ENCODE measurements at regions not wholly inside any gene's neighbourhood (a gene's known extent, or its start where the extent isn't known, plus 50 kb on each side); places are given as distances from the start of the nearest gene placed in this dataset.

GRCh38 chr12:87127272-87127671, 871.1 kb upstream of the MGAT4C start:
- Histone ChIP-seq H3K9me2 (ENCODE audit: insufficient read depth, low read length) (no peaks in the 10 kb centered on the region), H3F3A (ENCODE audit: insufficient read depth, low read length, poor library complexity, severe bottlenecking) (no peaks in the 10 kb centered on the region), H3K4me3 (ENCODE audit: low read length) (no peak overlapping the region), H3K4me2 (ENCODE audit: low read length) (no peak overlapping the region), H3K9me3 (ENCODE audit: low read length) (no peaks in the 10 kb centered on the region), H3K9ac (ENCODE audit: low read length) (no peak overlapping the region), H3K27ac (ENCODE audit: low read length) (no peak overlapping the region), H3K79me2 (replicated peaks; ENCODE audit: insufficient read depth, low read length) (no peaks in the 10 kb centered on the region), H4K20me1 (ENCODE audit: insufficient read depth) (no peaks in the 10 kb centered on the region), H2AFZ (ENCODE audit: low read depth, low read length) (no peak overlapping the region), H3K36me3 (ENCODE audit: insufficient read depth, low read length) (no peaks in the 10 kb centered on the region), H3K27me3 (ENCODE audit: insufficient read depth, low read depth, low read length) (no peaks in the 10 kb centered on the region)
- no peak for TF ChIP-seq POLR2AphosphoS5 (IDR thresholded peaks at IDR 0.05)
- TF ChIP-seq, protein P1, sequence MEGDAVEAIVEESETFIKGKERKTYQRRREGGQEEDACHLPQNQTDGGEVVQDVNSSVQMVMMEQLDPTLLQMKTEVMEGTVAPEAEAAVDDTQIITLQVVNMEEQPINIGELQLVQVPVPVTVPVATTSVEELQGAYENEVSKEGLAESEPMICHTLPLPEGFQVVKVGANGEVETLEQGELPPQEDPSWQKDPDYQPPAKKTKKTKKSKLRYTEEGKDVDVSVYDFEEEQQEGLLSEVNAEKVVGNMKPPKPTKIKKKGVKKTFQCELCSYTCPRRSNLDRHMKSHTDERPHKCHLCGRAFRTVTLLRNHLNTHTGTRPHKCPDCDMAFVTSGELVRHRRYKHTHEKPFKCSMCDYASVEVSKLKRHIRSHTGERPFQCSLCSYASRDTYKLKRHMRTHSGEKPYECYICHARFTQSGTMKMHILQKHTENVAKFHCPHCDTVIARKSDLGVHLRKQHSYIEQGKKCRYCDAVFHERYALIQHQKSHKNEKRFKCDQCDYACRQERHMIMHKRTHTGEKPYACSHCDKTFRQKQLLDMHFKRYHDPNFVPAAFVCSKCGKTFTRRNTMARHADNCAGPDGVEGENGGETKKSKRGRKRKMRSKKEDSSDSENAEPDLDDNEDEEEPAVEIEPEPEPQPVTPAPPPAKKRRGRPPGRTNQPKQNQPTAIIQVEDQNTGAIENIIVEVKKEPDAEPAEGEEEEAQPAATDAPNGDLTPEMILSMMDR (IDR thresholded peaks at IDR 0.05; ENCODE audit: poor library complexity, severe bottlenecking) = no peak
- TF ChIP-seq REST (IDR thresholded peaks at IDR 0.05; ENCODE audit: borderline replicate concordance) = no peak
- no peak for TF ChIP-seq TAF1 (IDR thresholded peaks at IDR 0.05; ENCODE audit: low read depth)
- TF ChIP-seq EZH2 (IDR thresholded peaks at IDR 0.05; ENCODE audit: borderline replicate concordance, insufficient read depth, low read length, poor library complexity, severe bottlenecking) = no peak
- TF ChIP-seq MXI1 (conservative IDR thresholded peaks at IDR 0.05; ENCODE audit: poor library complexity, severe bottlenecking) = no peak
- no peak for TF ChIP-seq SMC3 (conservative IDR thresholded peaks at IDR 0.05; ENCODE audit: poor library complexity)
- TF ChIP-seq RAD21 (conservative IDR thresholded peaks at IDR 0.05) = no peak
- no peak for TF ChIP-seq EP300 (conservative IDR thresholded peaks at IDR 0.05; ENCODE audit: poor library complexity, severe bottlenecking)

- no peaks in the 10 kb centered on the region for H4K20me1 ChIP-seq (ENCODE audit: insufficient read depth)
- no peak overlapping the region for H3K4me3 ChIP-seq (ENCODE audit: low read length)
- H3K27ac ChIP-seq (ENCODE audit: low read length) = no peak overlapping the region
- no peaks in the 10 kb centered on the region for H3F3A ChIP-seq (ENCODE audit: insufficient read depth, low read length, poor library complexity, severe bottlenecking)
- H3K79me2 ChIP-seq (replicated peaks; ENCODE audit: insufficient read depth, low read length) = no peaks in the 10 kb centered on the region
- TF ChIP-seq EZH2 (IDR thresholded peaks at IDR 0.05; ENCODE audit: borderline replicate concordance, insufficient read depth, low read length, poor library complexity, severe bottlenecking) = no peak
- TF ChIP-seq, protein P1 (IDR thresholded peaks at IDR 0.05; ENCODE audit: poor library complexity, severe bottlenecking) = no peak
- TF ChIP-seq SMC3 (conservative IDR thresholded peaks at IDR 0.05; ENCODE audit: poor library complexity) = no peak
- TF ChIP-seq MXI1 (conservative IDR thresholded peaks at IDR 0.05; ENCODE audit: poor library complexity, severe bottlenecking) = no peak
- TF ChIP-seq POLR2AphosphoS5 (IDR thresholded peaks at IDR 0.05) = no peak
- TF ChIP-seq EP300 (conservative IDR thresholded peaks at IDR 0.05; ENCODE audit: poor library complexity, severe bottlenecking) = no peak
- no peak for TF ChIP-seq TAF1 (IDR thresholded peaks at IDR 0.05; ENCODE audit: low read depth)
- TF ChIP-seq REST (IDR thresholded peaks at IDR 0.05; ENCODE audit: borderline replicate concordance) = no peak
- TF ChIP-seq RAD21 (conservative IDR thresholded peaks at IDR 0.05) = no peak
- H3K4me2 ChIP-seq (ENCODE audit: low read length) = no peak overlapping the region
- no peaks in the 10 kb centered on the region for H3K27me3 ChIP-seq (ENCODE audit: insufficient read depth, low read depth, low read length)
- H3K9ac ChIP-seq (ENCODE audit: low read length) = no peak overlapping the region
- no peaks in the 10 kb centered on the region for H3K36me3 ChIP-seq (ENCODE audit: insufficient read depth, low read length)
- no peak overlapping the region for H2AFZ ChIP-seq (ENCODE audit: low read depth, low read length)
- no peaks in the 10 kb centered on the region for H3K9me3 ChIP-seq (ENCODE audit: low read length)
- no peaks in the 10 kb centered on the region for H3K9me2 ChIP-seq (ENCODE audit: insufficient read depth, low read length)
These were observed 865.7 kb upstream of the MGAT4C start for GRCh38 chr12:87121896-87122295.

Data from neural cell (in vitro differentiated cells).